RPMI8226 (cell line): ENCODE measurements at regions not wholly inside any gene's neighbourhood (a gene's known extent, or its start where the extent isn't known, plus 50 kb on each side); places are given as distances from the start of the nearest gene placed in this dataset.
A peak's percentile ranks its signal among the peaks of the same experiment; 100 is the strongest.
"Not testable (repeated sequence)": the region's sequence is repeated elsewhere in the genome, so short reads cannot be mapped to it uniquely, and the experiment has no call there.

Source experiments
- DNase-seq: peaks from one replicate; pipeline ENCODE4 v3.0.0-alpha.2; 2015

GRCh38 chr4:112061207-112061817, 83.9 kb upstream of the FAM241A start:
- no peak for DNase-seq

GRCh38 chr4:112063260-112063659, 82.0 kb upstream of the FAM241A start:
- DNase-seq: no peak

GRCh38 chr4:112069110-112069509, 76.1 kb upstream of the FAM241A start:
- DNase-seq: no peak

- DNase-seq: no peak
Observed at GRCh38 chr4:112073181-112073580, 72.1 kb upstream of the FAM241A start.

GRCh38 chr4:112075129-112075753, 70.0 kb upstream of the FAM241A start:
- peak; percentile 47 for DNase-seq

- DNase-seq: no peak
Observed at GRCh38 chr4:112075906-112076305, 69.3 kb upstream of the FAM241A start.

- DNase-seq: no peak
Observed at GRCh38 chr4:112076919-112077608, 68.2 kb upstream of the FAM241A start.

- no peak for DNase-seq
Observed at GRCh38 chr4:112077743-112078142, 67.5 kb upstream of the FAM241A start.

- no peak for DNase-seq
Observed at GRCh38 chr4:112082954-112083586, 62.2 kb upstream of the FAM241A start.

- DNase-seq: no peak
Observed at GRCh38 chr4:112083587-112084347, 61.5 kb upstream of the FAM241A start.

- DNase-seq: no peak
Observed at GRCh38 chr4:112085156-112086035, 59.9 kb upstream of the FAM241A start.

GRCh38 chr4:112086036-112086434, 59.2 kb upstream of the FAM241A start:
- no peak for DNase-seq

- not testable (repeated sequence) for DNase-seq
Observed at GRCh38 chr4:112086661-112087060, 58.6 kb upstream of the FAM241A start.

- not testable (repeated sequence) for DNase-seq
Observed at GRCh38 chr4:112092330-112092729, 52.9 kb upstream of the FAM241A start.

- no peak for DNase-seq
Observed at GRCh38 chr4:112093636-112094202, 51.5 kb upstream of the FAM241A start.

GRCh38 chr4:112094330-112094729, 50.9 kb upstream of the FAM241A start:
- no peak for DNase-seq
